IMR-90 (cell line): ENCODE measurements at regions not wholly inside any gene's neighbourhood (a gene's known extent, or its start where the extent isn't known, plus 50 kb on each side); places are given as distances from the start of the nearest gene placed in this dataset.
A peak's percentile ranks its signal among the peaks of the same experiment; 100 is the strongest.

Experiments used
- ATAC-seq: fragments of 200-7000 bp; cut with Tn5 transposase; 2 replicates; pipeline ENCODE4 v1.9.1; 2020; ENCODE audit warnings: low read depth, mild to moderate bottlenecking, moderate library complexity
- BruUV-seq: library from RNA; stranded (reverse); fragments of 400-500 nt; replicated peaks from 2 replicates; lab custom pipeline; 2021; lab: Mats Ljungman, UMichigan
- CTCF ChIA-PET: fragments of 300-600 bp; formaldehyde crosslinking; extraction: SDS; loops from one replicate; lab custom pipeline; 2021; ENCODE audit warnings: antibody characterized with exemption; lab: Yijun Ruan, JAX
- POLR2A ChIA-PET: fragments of 300-600 bp; sonication (Branson Sonifier 250); formaldehyde crosslinking; loops from one replicate; lab custom pipeline; 2022; ENCODE audit warnings: antibody characterized with exemption; ENCODE audit not compliant: unreplicated experiment; lab: Charles Lee
- DNase-seq: peaks from one replicate; pipeline ENCODE4 v3.0.0; 2013
- H2AFZ ChIP-seq: replicated peaks from 2 replicates; pipeline ENCODE3; 2013; ENCODE audit warnings: low read length, mild to moderate bottlenecking; ENCODE audit not compliant: poor library complexity
- H2AK5ac ChIP-seq: 2 replicates; pipeline ENCODE4 v1.6.1; 2013; ENCODE audit warnings: low read depth, low read length, inconsistent platforms
- H2AK9ac ChIP-seq: replicated peaks from 2 replicates; pipeline ENCODE3; 2013; ENCODE audit warnings: mild to moderate bottlenecking, low read depth, low read length, moderate library complexity; ENCODE audit not compliant: poor library complexity
- H2BK120ac ChIP-seq: 2 replicates; pipeline ENCODE4 v1.6.1; 2013; ENCODE audit warnings: low read depth, low read length, inconsistent platforms
- H2BK15ac ChIP-seq: 3 replicates; pipeline ENCODE4 v1.6.1; 2013; ENCODE audit warnings: low read depth, low read length, inconsistent platforms
- H2BK20ac ChIP-seq: 2 replicates; pipeline ENCODE4 v1.6.1; 2013; ENCODE audit warnings: low read depth, mild to moderate bottlenecking, inconsistent platforms, low read length, moderate library complexity
- H2BK5ac ChIP-seq: 2 replicates; pipeline ENCODE4 v1.6.1; 2013; ENCODE audit warnings: mild to moderate bottlenecking, low read depth, low read length, inconsistent platforms; ENCODE audit not compliant: poor library complexity, severe bottlenecking
- H3K14ac ChIP-seq: replicated peaks from 2 replicates; pipeline ENCODE4 v1.6.1; 2013; ENCODE audit warnings: low read depth, low read length, inconsistent platforms
- H3K18ac ChIP-seq: 2 replicates; pipeline ENCODE4 v1.6.1; 2013; ENCODE audit warnings: low read depth, low read length, control low read depth
- H3K23ac ChIP-seq: 2 replicates; pipeline ENCODE4 v1.6.1; 2013; ENCODE audit warnings: low read depth, low read length, inconsistent platforms
- H3K27ac ChIP-seq: 2 replicates; pipeline ENCODE4 v1.5.1; 2013; ENCODE audit warnings: mild to moderate bottlenecking, control low read depth, low read length; ENCODE audit not compliant: insufficient read depth
- H3K27me3 ChIP-seq: 2 replicates; pipeline ENCODE4 v1.6.1; 2013; ENCODE audit warnings: low read length; ENCODE audit not compliant: control insufficient read depth, insufficient read depth
- H3K36me3 ChIP-seq: 2 replicates; pipeline ENCODE4 v1.6.1; 2013; ENCODE audit warnings: low read length, mixed read lengths; ENCODE audit not compliant: control insufficient read depth, insufficient read depth
- H3K4ac ChIP-seq: 2 replicates; pipeline ENCODE4 v1.6.1; 2013; ENCODE audit warnings: low read depth, low read length, inconsistent platforms
- H3K4me1 ChIP-seq: 2 replicates; pipeline ENCODE4 v1.6.1; 2013; ENCODE audit warnings: low read length, mixed read lengths; ENCODE audit not compliant: control insufficient read depth, insufficient read depth
- H3K4me2 ChIP-seq: 2 replicates; pipeline ENCODE4 v1.6.1; 2013; ENCODE audit warnings: low read depth, mild to moderate bottlenecking, control low read depth, low read length, moderate library complexity
- H3K4me3 ChIP-seq: 2 replicates; pipeline ENCODE4 v1.5.1; 2013; ENCODE audit warnings: low read depth, mild to moderate bottlenecking, control low read depth, low read length, moderate library complexity; ENCODE audit not compliant: insufficient read depth
- H3K56ac ChIP-seq: 2 replicates; pipeline ENCODE4 v1.6.1; 2013; ENCODE audit warnings: low read length, inconsistent platforms; ENCODE audit not compliant: insufficient read depth; ENCODE audit errors: extremely low read depth
- H3K79me1 ChIP-seq, 2 experiments: 2 replicates each; pipeline ENCODE4 v1.6.1; 2013; ENCODE audit warnings: low read length in 2 of 2, inconsistent platforms in 1 of 2, low read depth in 1 of 2
- H3K9ac ChIP-seq: 2 replicates; pipeline ENCODE4 v1.6.1; 2013; ENCODE audit warnings: low read depth, low read length, control low read depth
- H3K9me1 ChIP-seq: 2 replicates; pipeline ENCODE4 v1.6.1; 2013; ENCODE audit warnings: low read length, inconsistent platforms; ENCODE audit not compliant: insufficient read depth
- H3K9me3 ChIP-seq: 2 replicates; pipeline ENCODE4 v1.6.1; 2013; ENCODE audit warnings: low read length; ENCODE audit not compliant: control insufficient read depth, insufficient read depth
- H4K20me1 ChIP-seq: 2 replicates; pipeline ENCODE4 v1.6.1; 2013; ENCODE audit warnings: low read length, inconsistent platforms; ENCODE audit not compliant: insufficient read depth
- H4K5ac ChIP-seq: 2 replicates; pipeline ENCODE4 v1.6.1; 2013; ENCODE audit warnings: mild to moderate bottlenecking, low read depth, low read length, control low read depth
- H4K8ac ChIP-seq, 2 experiments: 2 replicates each; pipeline ENCODE4 v1.6.1; 2013; ENCODE audit warnings: low read depth in 2 of 2, low read length in 2 of 2, control low read depth in 1 of 2, inconsistent platforms in 1 of 2
- H4K91ac ChIP-seq: 2 replicates; pipeline ENCODE4 v1.6.1; 2013; ENCODE audit warnings: low read depth, low read length, inconsistent platforms; ENCODE audit not compliant: insufficient read depth
- CEBPB ChIP-seq: IDR thresholded peaks from 2 replicates; pipeline ENCODE4 v1.6.1; 2012; ENCODE audit warnings: low read depth, low read length, improper control_type of control experiment
- MAFK ChIP-seq: IDR thresholded peaks from 2 replicates; pipeline ENCODE4 v1.6.1; 2012; ENCODE audit warnings: low read depth, low read length, improper control_type of control experiment
- MAZ ChIP-seq: IDR thresholded peaks from 2 replicates; pipeline ENCODE4 v1.6.1; 2012; ENCODE audit warnings: low read depth, mild to moderate bottlenecking, low read length, improper control_type of control experiment, moderate library complexity, borderline replicate concordance
- MXI1 ChIP-seq: IDR thresholded peaks from 2 replicates; pipeline ENCODE4 v1.6.1; 2012; ENCODE audit warnings: low read depth, mild to moderate bottlenecking, low read length, moderate library complexity, borderline replicate concordance
- POLR2A ChIP-seq: IDR thresholded peaks from 2 replicates; pipeline ENCODE4 v1.6.1; 2012; ENCODE audit warnings: mild to moderate bottlenecking, low read depth, low read length
- RAD21 ChIP-seq: IDR thresholded peaks from 2 replicates; pipeline ENCODE4 v1.6.1; 2012; ENCODE audit warnings: low read length, improper control_type of control experiment
- RCOR1 ChIP-seq: IDR thresholded peaks from 2 replicates; pipeline ENCODE4 v1.6.1; 2012; ENCODE audit warnings: mild to moderate bottlenecking, low read length, improper control_type of control experiment; ENCODE audit not compliant: insufficient replicate concordance
- SMC3 ChIP-seq: fragments of 150-350 bp; IDR thresholded peaks from 2 replicates; pipeline ENCODE4 v1.6.1; 2016; ENCODE audit warnings: low read depth, mild to moderate bottlenecking, antibody characterized with exemption, low read length, moderate library complexity
- WGBS, 2 experiments: methylation state at CpG; one replicate each; pipeline versions ENCODE4 v1.1.5 to v1.1.7; 2013; ENCODE audit warnings: missing lambda C conversion rate in 2 of 2; ENCODE audit not compliant: insufficient read length in 1 of 2; ENCODE audit errors: extremely low coverage in 2 of 2; 5-methylcytosine and 5-hydroxymethylcytosine counted together
- dilution Hi-C: fragments of 300-500 bp; cut with HindIII; formaldehyde crosslinking; loops from one replicate; pipeline ENCODE4 v1.14.3; 2018; ENCODE audit warnings: low sequenced_read_pairs; ENCODE audit not compliant: unreplicated experiment
- in situ Hi-C: fragments of 300-500 bp; cut with MboI; formaldehyde crosslinking; loops from 3 replicates; pipeline ENCODE4 v1.14.3; 2019; ENCODE audit warnings: low sequenced_read_pairs, inconsistent platforms, mixed read lengths
- intact Hi-C: fragments of 100-400 bp; cut with micrococcal nuclease; formaldehyde crosslinking; loops from 2 replicates; pipeline ENCODE4 v1.10.0; 2022
- TF ChIP-seq, protein P1 (sequence below): conservative IDR thresholded peaks from 2 replicates; pipeline ENCODE4 v1.5.1; 2012; ENCODE audit warnings: mild to moderate bottlenecking, low read depth, low read length, improper control_type of control experiment

DNA sequence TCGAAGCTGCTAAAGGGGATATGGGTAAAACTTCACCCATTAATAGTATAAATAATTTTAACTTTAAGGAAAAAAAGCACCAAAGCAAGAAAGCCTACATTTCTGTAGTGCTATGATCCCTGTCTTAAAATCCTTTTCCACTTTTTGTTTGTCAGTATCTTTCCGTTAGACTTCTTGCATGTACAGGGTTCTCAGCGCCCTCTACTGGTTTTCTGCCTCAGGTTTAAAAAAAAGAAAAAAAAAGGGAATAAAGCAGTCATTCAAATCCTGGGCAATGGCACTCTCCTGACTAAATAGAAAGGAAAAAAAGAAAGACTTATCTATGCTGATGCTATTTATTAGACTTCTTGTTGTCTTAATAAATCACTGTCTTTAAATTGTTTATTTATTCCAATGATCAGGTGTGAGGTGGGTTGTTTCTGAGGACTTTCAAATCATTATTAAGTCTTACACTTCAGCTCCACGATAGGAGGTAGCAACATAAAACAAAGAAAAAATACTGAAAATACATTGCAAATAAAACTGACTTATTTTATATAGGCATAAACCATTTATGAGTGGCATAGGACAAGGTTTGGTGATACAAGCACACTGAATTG is 475.4 kb upstream of the NR5A2 start:
- in situ Hi-C loops: no loop called here

More for the DNA sequence above, 475.4 kb upstream of the NR5A2 start:
- no peak overlapping the region for H2BK5ac ChIP-seq
- no peak overlapping the region for H2AK5ac ChIP-seq
- no peak overlapping the region for H2AFZ ChIP-seq
- H3K4me1 ChIP-seq: peaks cover 7% of the 10 kb centered on the region
- no peak overlapping the region for H4K8ac ChIP-seq
- ChIA-PET POLR2A (no interaction called here), CTCF (interaction anchor here (0.6 to 0.7 kb wide), 3 partner anchors 390 to 803 kb away, joined by 3 read pairs; no protein-coding TSS in a partner anchor)
- DNase-seq: peak; percentile 76
- no peak overlapping the region for H3K27ac ChIP-seq
- H4K5ac ChIP-seq: no peak overlapping the region
- no peak overlapping the region for H3K14ac ChIP-seq
- no peak overlapping the region for H3K4me2 ChIP-seq
- intact Hi-C loops: loop anchor here (1.0 to 10.0 kb wide), 7 partner anchors 130 to 1910 kb away; no protein-coding TSS in a partner anchor
- no peaks in the 10 kb centered on the region for H3K36me3 ChIP-seq
- H2BK20ac ChIP-seq: no peak overlapping the region
- H2BK120ac ChIP-seq: no peak overlapping the region
- no peaks in the 10 kb centered on the region for H4K20me1 ChIP-seq
- no peak overlapping the region for H3K4me3 ChIP-seq
- H3K9me1 ChIP-seq: peaks cover 3% of the 10 kb centered on the region; the same call in 1 of the 2 replicates
- H3K4ac ChIP-seq: no peak overlapping the region
- no peak for TF ChIP-seq MXI1
- TF ChIP-seq SMC3: peak; percentile 76
- no peak for TF ChIP-seq RCOR1
- TF ChIP-seq RAD21: peak; percentile 83
- no peak for TF ChIP-seq CEBPB
- no peak for TF ChIP-seq MAFK
- TF ChIP-seq POLR2A: no peak
- TF ChIP-seq, protein P1, sequence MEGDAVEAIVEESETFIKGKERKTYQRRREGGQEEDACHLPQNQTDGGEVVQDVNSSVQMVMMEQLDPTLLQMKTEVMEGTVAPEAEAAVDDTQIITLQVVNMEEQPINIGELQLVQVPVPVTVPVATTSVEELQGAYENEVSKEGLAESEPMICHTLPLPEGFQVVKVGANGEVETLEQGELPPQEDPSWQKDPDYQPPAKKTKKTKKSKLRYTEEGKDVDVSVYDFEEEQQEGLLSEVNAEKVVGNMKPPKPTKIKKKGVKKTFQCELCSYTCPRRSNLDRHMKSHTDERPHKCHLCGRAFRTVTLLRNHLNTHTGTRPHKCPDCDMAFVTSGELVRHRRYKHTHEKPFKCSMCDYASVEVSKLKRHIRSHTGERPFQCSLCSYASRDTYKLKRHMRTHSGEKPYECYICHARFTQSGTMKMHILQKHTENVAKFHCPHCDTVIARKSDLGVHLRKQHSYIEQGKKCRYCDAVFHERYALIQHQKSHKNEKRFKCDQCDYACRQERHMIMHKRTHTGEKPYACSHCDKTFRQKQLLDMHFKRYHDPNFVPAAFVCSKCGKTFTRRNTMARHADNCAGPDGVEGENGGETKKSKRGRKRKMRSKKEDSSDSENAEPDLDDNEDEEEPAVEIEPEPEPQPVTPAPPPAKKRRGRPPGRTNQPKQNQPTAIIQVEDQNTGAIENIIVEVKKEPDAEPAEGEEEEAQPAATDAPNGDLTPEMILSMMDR: peak; percentile 85
- no peak for TF ChIP-seq MAZ
- H3K9ac ChIP-seq: no peak overlapping the region
- WGBS, 2 experiments: no CpG with 5 or more reads among the region's 4 CpGs
- H3K18ac ChIP-seq: no peak overlapping the region
- no peak overlapping the region for H2BK15ac ChIP-seq
- H3K9me3 ChIP-seq: no peaks in the 10 kb centered on the region
- H3K79me1 ChIP-seq: no peaks in the 10 kb centered on the region
- H2AK9ac ChIP-seq: no peak overlapping the region
- BruUV-seq: no TSS peak
- ATAC-seq: no peak
- no peak overlapping the region for H3K56ac ChIP-seq
- dilution Hi-C loops: no loop called here
- H3K23ac ChIP-seq: no peak overlapping the region
- H3K27me3 ChIP-seq: no peaks in the 10 kb centered on the region; the same call in 1 of the 2 replicates
- H4K91ac ChIP-seq: no peak overlapping the region
